SK-N-SH treated with all-trans-retinoic acid at 6 μM for 48 hours (cell line): ENCODE measurements at regions not wholly inside any gene's neighbourhood (a gene's known extent, or its start where the extent isn't known, plus 50 kb on each side); places are given as distances from the start of the nearest gene placed in this dataset.

Experiments used
- RARB ChIP-seq: fragments of 250-450 bp; sonication (Bioruptor Pico); IDR thresholded peaks from 2 replicates; pipeline ENCODE4 v1.8.0; 2021; ENCODE audit warnings: mild to moderate bottlenecking, moderate library complexity
- TCF4 ChIP-seq: fragments of 250-450 bp; sonication (Bioruptor Pico); IDR thresholded peaks from 2 replicates; pipeline ENCODE4 v1.8.0; 2021; ENCODE audit warnings: mild to moderate bottlenecking, moderate library complexity, borderline replicate concordance
- TOX ChIP-seq: fragments of 250-450 bp; sonication (Bioruptor Pico); IDR thresholded peaks from 2 replicates; pipeline ENCODE4 v1.8.0; 2021; ENCODE audit warnings: mild to moderate bottlenecking, moderate library complexity, borderline replicate concordance
- ZNF8 ChIP-seq: fragments of 450-650 bp; formaldehyde crosslinking; IDR thresholded peaks from 2 replicates; pipeline ENCODE4 v1.5.0; 2020; ENCODE audit warnings: mild to moderate bottlenecking, moderate library complexity
- TF ChIP-seq, protein P1 (sequence below): fragments of 250-450 bp; sonication (Bioruptor Pico); IDR thresholded peaks from 2 replicates; pipeline ENCODE4 v1.8.0; 2021; ENCODE audit warnings: low read depth, mild to moderate bottlenecking, moderate library complexity, borderline replicate concordance
- TF ChIP-seq, protein P2 (sequence below): fragments of 250-450 bp; sonication (Bioruptor Pico); IDR thresholded peaks from 2 replicates; pipeline ENCODE4 v1.5.0; 2020; ENCODE audit warnings: mild to moderate bottlenecking, moderate library complexity

GRCh38 chr2:12303181-12304030 lies 413.3 kb upstream of the TRIB2 start:
- no peak for TF ChIP-seq RARB (CRISPR knock-in tag)
- TF ChIP-seq TOX: no peak
- TF ChIP-seq TCF4 (CRISPR knock-in tag): no peak
- TF ChIP-seq, protein P1, sequence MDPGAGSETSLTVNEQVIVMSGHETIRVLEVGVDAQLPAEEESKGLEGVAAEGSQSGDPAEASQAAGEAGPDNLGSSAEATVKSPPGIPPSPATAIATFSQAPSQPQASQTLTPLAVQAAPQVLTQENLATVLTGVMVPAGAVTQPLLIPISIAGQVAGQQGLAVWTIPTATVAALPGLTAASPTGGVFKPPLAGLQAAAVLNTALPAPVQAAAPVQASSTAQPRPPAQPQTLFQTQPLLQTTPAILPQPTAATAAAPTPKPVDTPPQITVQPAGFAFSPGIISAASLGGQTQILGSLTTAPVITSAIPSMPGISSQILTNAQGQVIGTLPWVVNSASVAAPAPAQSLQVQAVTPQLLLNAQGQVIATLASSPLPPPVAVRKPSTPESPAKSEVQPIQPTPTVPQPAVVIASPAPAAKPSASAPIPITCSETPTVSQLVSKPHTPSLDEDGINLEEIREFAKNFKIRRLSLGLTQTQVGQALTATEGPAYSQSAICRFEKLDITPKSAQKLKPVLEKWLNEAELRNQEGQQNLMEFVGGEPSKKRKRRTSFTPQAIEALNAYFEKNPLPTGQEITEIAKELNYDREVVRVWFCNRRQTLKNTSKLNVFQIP: no peak
- TF ChIP-seq, protein P2, sequence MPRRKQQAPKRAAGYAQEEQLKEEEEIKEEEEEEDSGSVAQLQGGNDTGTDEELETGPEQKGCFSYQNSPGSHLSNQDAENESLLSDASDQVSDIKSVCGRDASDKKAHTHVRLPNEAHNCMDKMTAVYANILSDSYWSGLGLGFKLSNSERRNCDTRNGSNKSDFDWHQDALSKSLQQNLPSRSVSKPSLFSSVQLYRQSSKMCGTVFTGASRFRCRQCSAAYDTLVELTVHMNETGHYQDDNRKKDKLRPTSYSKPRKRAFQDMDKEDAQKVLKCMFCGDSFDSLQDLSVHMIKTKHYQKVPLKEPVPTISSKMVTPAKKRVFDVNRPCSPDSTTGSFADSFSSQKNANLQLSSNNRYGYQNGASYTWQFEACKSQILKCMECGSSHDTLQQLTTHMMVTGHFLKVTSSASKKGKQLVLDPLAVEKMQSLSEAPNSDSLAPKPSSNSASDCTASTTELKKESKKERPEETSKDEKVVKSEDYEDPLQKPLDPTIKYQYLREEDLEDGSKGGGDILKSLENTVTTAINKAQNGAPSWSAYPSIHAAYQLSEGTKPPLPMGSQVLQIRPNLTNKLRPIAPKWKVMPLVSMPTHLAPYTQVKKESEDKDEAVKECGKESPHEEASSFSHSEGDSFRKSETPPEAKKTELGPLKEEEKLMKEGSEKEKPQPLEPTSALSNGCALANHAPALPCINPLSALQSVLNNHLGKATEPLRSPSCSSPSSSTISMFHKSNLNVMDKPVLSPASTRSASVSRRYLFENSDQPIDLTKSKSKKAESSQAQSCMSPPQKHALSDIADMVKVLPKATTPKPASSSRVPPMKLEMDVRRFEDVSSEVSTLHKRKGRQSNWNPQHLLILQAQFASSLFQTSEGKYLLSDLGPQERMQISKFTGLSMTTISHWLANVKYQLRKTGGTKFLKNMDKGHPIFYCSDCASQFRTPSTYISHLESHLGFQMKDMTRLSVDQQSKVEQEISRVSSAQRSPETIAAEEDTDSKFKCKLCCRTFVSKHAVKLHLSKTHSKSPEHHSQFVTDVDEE (CRISPR knock-in tag): no peak
- no peak for TF ChIP-seq ZNF8 (CRISPR knock-in tag)
